Lung (tissue), 11 donors: ENCODE measurements at regions not wholly inside any gene's neighbourhood (a gene's known extent, or its start where the extent isn't known, plus 50 kb on each side); places are given as distances from the start of the nearest gene placed in this dataset.

Experiments used
- ATAC-seq: fragments of 200-7000 bp; cut with Tn5 transposase; one replicate; pipeline ENCODE4 v1.9.1; 2020; ENCODE audit warnings: moderate number of reproducible peaks; ENCODE audit not compliant: insufficient read depth, low FRiP score
- DNase-seq, 3 donors: peaks; one replicate each; pipeline ENCODE4 v3.0.0-alpha.2; 2013 to 2017
- H3K27ac ChIP-seq, 2 donors: one replicate each; pipeline ENCODE4 v1.5.1; 2013; ENCODE audit warnings: mild to moderate bottlenecking in 2 of 2, moderate library complexity in 2 of 2, control low read depth in 1 of 2, inconsistent platforms in 1 of 2, low read depth in 1 of 2, low read length in 1 of 2
- H3K27me3 ChIP-seq, 3 donors: one replicate each; pipeline ENCODE4 v1.5.1; 2013; ENCODE audit warnings: low read length in 2 of 3; ENCODE audit not compliant: control insufficient read depth in 3 of 3, insufficient read depth in 3 of 3
- H3K36me3 ChIP-seq, 4 donors: one replicate each; pipeline ENCODE4 v1.5.1; 2013; ENCODE audit warnings: low read length in 4 of 4, mild to moderate bottlenecking in 1 of 4, moderate library complexity in 1 of 4; ENCODE audit not compliant: control insufficient read depth in 4 of 4, insufficient read depth in 4 of 4
- H3K4me1 ChIP-seq, 5 donors: one replicate each; pipeline ENCODE4 v1.5.1; 2013; ENCODE audit warnings: low read length in 5 of 5, mild to moderate bottlenecking in 2 of 5, moderate library complexity in 1 of 5; ENCODE audit not compliant: control insufficient read depth in 5 of 5, insufficient read depth in 5 of 5
- H3K4me3 ChIP-seq: one replicate; pipeline ENCODE4 v1.5.1; 2013; ENCODE audit warnings: mild to moderate bottlenecking, control low read depth, moderate library complexity
- H3K9ac ChIP-seq, 2 donors: one replicate each; pipeline ENCODE4 v1.5.1; 2013; ENCODE audit warnings: low read length in 2 of 2, control low read depth in 1 of 2; ENCODE audit not compliant: insufficient read depth in 1 of 2
- H3K9me3 ChIP-seq, 4 donors: one replicate each; pipeline ENCODE4 v1.5.1; 2013; ENCODE audit warnings: low read length in 3 of 4, mild to moderate bottlenecking in 1 of 4, moderate library complexity in 1 of 4; ENCODE audit not compliant: control insufficient read depth in 4 of 4, insufficient read depth in 3 of 4
- CTCF ChIP-seq: IDR thresholded peaks from 2 replicates; pipeline ENCODE4 v1.5.1; 2012; ENCODE audit warnings: mild to moderate bottlenecking; ENCODE audit errors: control extremely low read depth, extremely low read depth
- WGBS, 2 donors: extraction: QIAGEN DNeasy Blood & Tissue Kit; methylation state at CpG; one replicate each; pipeline ENCODE4 v1.1.7; 2013; 5-methylcytosine and 5-hydroxymethylcytosine counted together
- donor health status: control.
- donor health status: control.
- donor health status: Bipolar disorder and iron deficiency.
- donor health status: healthy.
- donor health status: DM: yes; HTN: yes; CAD: no.

- Histone ChIP-seq H3K4me3 (no peak overlapping the region), H3K9me3 (no peaks in the 10 kb centered on the region), H3K27me3 (peaks cover 0 to 3% (median 0%) of the 10 kb centered on the region in 3 donors), H3K9ac (no peak overlapping the region), H3K36me3 (no peaks in the 10 kb centered on the region), H3K27ac (no peak overlapping the region), H3K4me1 (no peaks in the 10 kb centered on the region)
- DNase-seq, result no peak
- ATAC-seq, result no peak
- no peak for TF ChIP-seq CTCF
- 83 to 89% methylated on average over 2 of the region's 2 CpGs for WGBS, 2 donors
Measured at GRCh38 chr1:221175249-221175648, 296.0 kb downstream of the HLX start.

DNA sequence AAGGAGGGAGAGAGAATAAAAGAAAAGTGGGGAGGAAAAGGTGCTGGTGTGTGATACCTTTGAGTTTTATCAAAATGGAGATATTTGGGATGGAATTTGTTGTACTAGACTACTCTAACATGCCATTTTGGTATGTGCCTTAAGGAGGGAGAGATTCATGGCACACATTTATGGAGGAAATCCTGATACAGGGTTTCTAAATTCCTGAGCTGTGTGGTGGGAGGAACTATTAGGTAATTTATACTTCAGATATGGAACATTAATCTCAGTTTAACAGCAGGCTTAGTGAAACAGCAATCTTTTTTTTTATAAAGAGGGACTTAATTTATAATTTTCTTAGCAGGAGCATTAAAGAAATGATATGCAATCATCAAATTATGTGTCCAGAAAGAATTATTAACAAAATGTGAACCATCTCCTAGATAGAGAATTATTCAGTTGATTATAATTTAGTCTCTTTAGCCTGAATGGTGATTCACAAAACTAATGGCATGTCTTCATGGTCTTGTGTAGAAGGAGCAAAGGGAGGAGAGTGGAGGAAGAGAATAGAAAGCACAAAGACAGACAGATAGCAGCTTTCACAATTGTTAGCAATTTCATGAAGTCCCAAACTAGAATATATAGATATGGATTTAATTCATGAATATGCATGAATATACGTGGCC is 301.6 kb downstream of the HLX start:
- WGBS, 2 donors, result 91 to 100% methylated on average over 1 of the region's 1 CpG
- H3K9me3 ChIP-seq, result no peaks in the 10 kb centered on the region
- TF ChIP-seq CTCF, result no peak
- no peak overlapping the region for H3K4me3 ChIP-seq
- H3K36me3 ChIP-seq, result no peaks in the 10 kb centered on the region
- H3K9ac ChIP-seq, result no peak overlapping the region
- no peak for ATAC-seq
- DNase-seq, result no peak
- no peak overlapping the region for H3K27ac ChIP-seq
- H3K4me1 ChIP-seq, result no peaks in the 10 kb centered on the region
- H3K27me3 ChIP-seq, result no peaks in the 10 kb centered on the region

DNA sequence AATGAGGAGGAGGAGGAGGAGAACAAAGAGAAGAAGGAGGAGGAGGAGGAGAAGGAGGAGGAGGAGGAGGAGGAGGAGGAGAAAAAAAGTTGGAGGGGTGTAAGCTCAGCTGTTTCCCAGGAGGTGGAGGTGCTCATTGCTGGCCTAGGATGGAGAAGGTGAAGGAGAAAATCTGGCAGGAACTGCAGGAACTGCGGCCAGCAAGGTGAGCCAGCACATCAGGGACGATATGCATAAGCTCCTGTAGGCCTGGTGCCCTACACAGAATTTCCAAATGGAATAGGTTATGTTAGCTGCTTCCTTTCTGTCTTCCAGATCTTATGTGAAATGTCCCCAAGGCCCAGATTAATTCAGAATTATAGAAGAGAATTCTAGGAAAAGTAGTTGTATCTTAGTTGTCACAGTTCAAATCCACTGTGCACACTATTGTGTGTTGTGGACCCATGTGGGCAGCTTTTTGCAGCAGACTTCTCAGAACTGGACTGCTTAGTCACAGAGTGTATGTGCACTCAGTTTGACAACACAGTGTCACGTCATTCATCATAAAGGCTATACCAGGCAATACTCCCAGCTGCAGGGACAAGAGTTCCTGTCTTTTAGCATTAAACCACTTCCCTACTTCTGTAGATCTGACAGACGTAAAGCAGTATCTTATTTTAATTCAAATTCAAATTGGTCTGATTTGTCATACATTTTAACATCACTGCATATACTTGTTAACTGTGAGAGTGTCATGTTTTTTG is 303.7 kb downstream of the HLX start:
- no peaks in the 10 kb centered on the region for H3K9me3 ChIP-seq
- DNase-seq, result no peak
- H3K4me3 ChIP-seq, result no peak overlapping the region
- no peaks in the 10 kb centered on the region for H3K4me1 ChIP-seq
- no peak overlapping the region for H3K27ac ChIP-seq
- 62 to 78% methylated on average over 4 of the region's 4 CpGs for WGBS, 2 donors
- ATAC-seq, result no peak
- H3K9ac ChIP-seq, result no peak overlapping the region
- H3K36me3 ChIP-seq, result no peaks in the 10 kb centered on the region
- no peak for TF ChIP-seq CTCF
- H3K27me3 ChIP-seq, result no peaks in the 10 kb centered on the region
